ENCODE measurements at regions not wholly inside any gene's neighbourhood (a gene's known extent, or its start where the extent isn't known, plus 50 kb on each side); places are given as distances from the start of the nearest gene placed in this dataset.

- Histone ChIP-seq H3K27me3 (no peaks in the 10 kb centered on the region), H3K27ac (no peak overlapping the region), H3K36me3 (no peaks in the 10 kb centered on the region), H3K4me3 (no peak overlapping the region), H3K4me1 (peaks cover 10% of the 10 kb centered on the region), H3K9me3 (no peaks in the 10 kb centered on the region)
- ATAC-seq (no peak), DNase-seq (no peak)
- intact Hi-C loops (cut with DNase I), result no loop called here
- TF ChIP-seq CTCF (IDR thresholded peaks at IDR 0.05), result no peak
Measured at GRCh38 chr1:234660536-234661316, 50.7 kb upstream of the IRF2BP2 start.
